ENCODE measurements at regions not wholly inside any gene's neighbourhood (a gene's known extent, or its start where the extent isn't known, plus 50 kb on each side); places are given as distances from the start of the nearest gene placed in this dataset.
A peak's percentile ranks its signal among the peaks of the same experiment; 100 is the strongest.

DNA sequence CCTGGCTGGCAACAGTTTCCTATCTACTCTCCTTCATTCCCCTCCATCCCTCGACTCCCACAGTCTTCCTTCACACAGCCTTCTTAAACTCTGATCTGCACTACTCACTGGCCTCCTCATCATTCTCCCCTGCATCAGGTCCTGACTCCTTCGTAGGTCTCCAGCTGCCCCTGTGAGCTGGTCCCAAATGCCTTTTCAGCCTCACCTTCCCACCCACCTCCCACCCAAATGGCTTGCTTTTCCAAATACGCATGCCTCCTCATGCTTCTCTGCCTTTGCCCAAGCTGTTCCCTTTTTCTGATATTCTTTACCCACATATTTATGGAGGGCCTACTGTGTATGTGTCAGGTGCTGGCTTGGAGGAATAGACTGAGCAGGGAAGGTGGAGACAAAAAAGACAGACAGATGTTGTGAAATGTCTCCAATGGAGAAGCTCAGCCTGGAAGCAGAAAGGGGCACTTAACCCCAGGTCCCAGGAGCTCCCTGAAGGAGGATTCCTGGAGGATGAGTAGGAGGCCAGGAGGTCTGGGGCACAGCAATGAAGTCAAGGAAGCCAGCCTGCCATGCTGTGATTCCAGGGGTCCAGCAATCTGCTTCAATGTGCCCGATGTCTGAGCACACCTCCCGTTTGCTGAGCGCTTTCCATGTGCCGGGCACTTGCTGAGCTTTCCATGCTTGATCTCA lies 252.2 kb downstream of the SHQ1 start:
- H3K4ac ChIP-seq (ENCODE audit: low read depth, low read length) = no peak overlapping the region
- no peak overlapping the region for H4K8ac ChIP-seq (replicated peaks; ENCODE audit: insufficient read length, low read depth, low read length)
- H2BK120ac ChIP-seq (ENCODE audit: low read depth, low read length, poor library complexity, severe bottlenecking) = no peak overlapping the region
- no peak overlapping the region for H3K9ac ChIP-seq (ENCODE audit: extremely low read depth, insufficient read length, low read length)
- no peaks in the 10 kb centered on the region for H3K23me2 ChIP-seq (ENCODE audit: insufficient read length, low read depth, low read length, poor library complexity, severe bottlenecking)
- Mint-ChIP-seq H3K9me3 (no peaks in the 10 kb centered on the region; a peak in 2 of 5 replicates), H3K27ac (peak overlapping the region in 1 of 3 experiments; percentile 37; a peak in 1 of 7 replicates), H3K27me3 (ENCODE audit: low read depth) (peaks cover 26% of the 10 kb centered on the region), H3K4me3 (no peak overlapping the region), H3K36me3 (ENCODE audit: insufficient read depth in 1 of 3, low read depth in 3 of 3) (no peaks in the 10 kb centered on the region; a peak in 1 of 7 replicates), H3K4me1 (peaks cover 32 to 48% of the 10 kb centered on the region in 2 experiments)
- no peak overlapping the region for H2AK5ac ChIP-seq (ENCODE audit: insufficient read length, low read length)
- WGBS (ENCODE audit: extremely low coverage, insufficient read length, low lambda C conversion rate) = no CpG with 5 or more reads among the region's 7 CpGs
- no peaks in the 10 kb centered on the region for H3K79me1 ChIP-seq (ENCODE audit: insufficient read depth, low read depth, low read length, poor library complexity, severe bottlenecking)
- TF ChIP-seq, protein P1, sequence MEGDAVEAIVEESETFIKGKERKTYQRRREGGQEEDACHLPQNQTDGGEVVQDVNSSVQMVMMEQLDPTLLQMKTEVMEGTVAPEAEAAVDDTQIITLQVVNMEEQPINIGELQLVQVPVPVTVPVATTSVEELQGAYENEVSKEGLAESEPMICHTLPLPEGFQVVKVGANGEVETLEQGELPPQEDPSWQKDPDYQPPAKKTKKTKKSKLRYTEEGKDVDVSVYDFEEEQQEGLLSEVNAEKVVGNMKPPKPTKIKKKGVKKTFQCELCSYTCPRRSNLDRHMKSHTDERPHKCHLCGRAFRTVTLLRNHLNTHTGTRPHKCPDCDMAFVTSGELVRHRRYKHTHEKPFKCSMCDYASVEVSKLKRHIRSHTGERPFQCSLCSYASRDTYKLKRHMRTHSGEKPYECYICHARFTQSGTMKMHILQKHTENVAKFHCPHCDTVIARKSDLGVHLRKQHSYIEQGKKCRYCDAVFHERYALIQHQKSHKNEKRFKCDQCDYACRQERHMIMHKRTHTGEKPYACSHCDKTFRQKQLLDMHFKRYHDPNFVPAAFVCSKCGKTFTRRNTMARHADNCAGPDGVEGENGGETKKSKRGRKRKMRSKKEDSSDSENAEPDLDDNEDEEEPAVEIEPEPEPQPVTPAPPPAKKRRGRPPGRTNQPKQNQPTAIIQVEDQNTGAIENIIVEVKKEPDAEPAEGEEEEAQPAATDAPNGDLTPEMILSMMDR (conservative IDR thresholded peaks at IDR 0.05) = no peak
- peaks cover 2% of the 10 kb centered on the region; the same call in 1 of the 2 replicates for H3K4me1 ChIP-seq (ENCODE audit: insufficient read depth, low read length)
- no peak overlapping the region for H3K27ac ChIP-seq (ENCODE audit: insufficient read length, low read depth, low read length)
- peak overlapping the region; percentile 2; the same call in 1 of the 2 replicates for H3K14ac ChIP-seq (ENCODE audit: insufficient read depth, low read length)
- no peak overlapping the region for H2BK12ac ChIP-seq (ENCODE audit: insufficient read length, low read depth, low read length)
- H2BK20ac ChIP-seq (ENCODE audit: low read depth, low read length, poor library complexity, severe bottlenecking) = no peak overlapping the region
- H4K20me1 ChIP-seq (ENCODE audit: control insufficient read depth, insufficient read depth, insufficient read length) = no peaks in the 10 kb centered on the region
- no peak overlapping the region for H3K4me2 ChIP-seq (ENCODE audit: insufficient read depth, insufficient read length, low read length)
- H3K56ac ChIP-seq (ENCODE audit: insufficient read length, low read depth, low read length) = no peak overlapping the region
- no peak overlapping the region for H2AFZ ChIP-seq (ENCODE audit: low read length)
- H3K79me2 ChIP-seq (ENCODE audit: insufficient read depth, low read length) = no peaks in the 10 kb centered on the region
- H3K9me3 ChIP-seq (ENCODE audit: control insufficient read depth, low read depth, low read length) = no peaks in the 10 kb centered on the region
- H4K5ac ChIP-seq (ENCODE audit: insufficient read length, low read depth, low read length) = no peak overlapping the region
- H2BK5ac ChIP-seq (ENCODE audit: insufficient read length, low read length) = no peak overlapping the region
- DNase-seq = no peak
- no peaks in the 10 kb centered on the region for H3K27me3 ChIP-seq (ENCODE audit: insufficient read depth, low read length)
- no peak overlapping the region for H2BK15ac ChIP-seq (ENCODE audit: low read depth, low read length)
- no peak overlapping the region for H4K91ac ChIP-seq (ENCODE audit: insufficient read length, low read depth, low read length)
- H3T11ph ChIP-seq (ENCODE audit: low read length) = no peak overlapping the region
- no peak overlapping the region for H3K23ac ChIP-seq (ENCODE audit: insufficient read length, low read depth, low read length)
- no peak overlapping the region for H3K18ac ChIP-seq (ENCODE audit: insufficient read length, low read depth, low read length)

Data from H9 (cell line).